Stimulated activated CD8-positive, alpha-beta memory T cell treated with anti-CD3 and anti-CD28 coated beads, Interleukin-7, amount 100 ng/mL, for 48 hours (primary cell): ENCODE measurements at regions not wholly inside any gene's neighbourhood (a gene's known extent, or its start where the extent isn't known, plus 50 kb on each side); places are given as distances from the start of the nearest gene placed in this dataset.

Experiments
- DNase-seq, 2 donors: peaks; one replicate each; pipeline ENCODE4 v3.0.0-alpha.2; 2020; ENCODE audit warnings: low read depth in 1 of 2; ENCODE audit errors: extremely low read depth in 1 of 2

DNA sequence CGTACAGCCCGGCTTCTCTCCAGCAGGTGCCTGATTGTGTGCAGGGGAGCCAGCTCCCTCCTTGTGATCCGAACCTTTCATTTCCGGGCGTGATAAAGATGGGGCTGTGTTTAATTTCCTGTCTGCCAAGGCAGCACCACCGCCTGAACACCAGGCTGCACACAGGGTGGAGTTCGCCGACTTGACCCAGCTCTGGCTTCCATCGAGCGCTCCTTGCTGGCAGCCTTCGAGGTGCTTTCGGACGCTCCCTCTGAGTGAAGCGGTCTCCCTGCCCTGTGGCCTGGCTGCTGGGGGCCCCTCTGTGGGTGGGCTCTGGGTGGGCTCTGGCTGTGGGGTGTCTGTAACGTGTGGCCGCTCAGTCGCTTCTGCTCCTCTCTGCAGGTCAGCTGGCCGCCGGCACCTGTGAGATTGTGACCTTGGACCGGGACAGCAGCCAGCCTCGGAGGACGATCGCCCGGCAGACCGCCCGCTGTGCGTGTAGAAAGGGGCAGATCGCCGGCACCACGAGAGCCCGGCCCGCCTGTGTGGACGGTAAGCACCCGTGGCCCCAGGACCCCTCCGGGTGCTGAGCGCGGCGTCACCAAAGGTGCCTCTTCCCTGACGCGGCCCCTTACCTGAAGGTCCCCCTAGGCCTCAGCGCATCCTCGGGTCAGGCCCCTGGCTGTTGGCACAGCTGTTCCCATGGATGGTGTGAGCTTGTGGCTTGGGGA lies 1181.3 kb downstream of the BRD1 start:
- DNase-seq = no peak

- no peak for DNase-seq
These were observed 1181.9 kb downstream of the BRD1 start for GRCh38 chr22:48645766-48646165.

DNA sequence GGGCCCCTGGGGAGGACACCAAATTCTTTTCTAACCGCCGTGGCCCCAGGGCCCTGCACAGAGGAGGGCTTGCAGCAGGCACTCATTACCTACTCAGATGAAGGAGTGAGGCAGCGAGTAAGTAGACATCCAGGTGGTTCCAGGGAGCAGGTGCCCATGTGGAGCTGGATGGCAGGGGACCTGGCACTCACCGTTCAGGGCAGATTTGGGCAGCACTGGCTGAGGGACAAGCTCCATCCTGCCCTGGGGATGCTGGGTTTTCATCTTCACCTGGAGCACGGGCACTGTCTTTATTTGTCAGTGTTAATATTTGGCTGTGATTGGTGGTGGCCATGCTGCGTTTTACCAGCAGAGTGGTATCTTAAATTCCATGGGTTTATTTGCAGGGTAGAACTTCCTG lies 1182.7 kb downstream of the BRD1 start:
- DNase-seq = no peak

DNA sequence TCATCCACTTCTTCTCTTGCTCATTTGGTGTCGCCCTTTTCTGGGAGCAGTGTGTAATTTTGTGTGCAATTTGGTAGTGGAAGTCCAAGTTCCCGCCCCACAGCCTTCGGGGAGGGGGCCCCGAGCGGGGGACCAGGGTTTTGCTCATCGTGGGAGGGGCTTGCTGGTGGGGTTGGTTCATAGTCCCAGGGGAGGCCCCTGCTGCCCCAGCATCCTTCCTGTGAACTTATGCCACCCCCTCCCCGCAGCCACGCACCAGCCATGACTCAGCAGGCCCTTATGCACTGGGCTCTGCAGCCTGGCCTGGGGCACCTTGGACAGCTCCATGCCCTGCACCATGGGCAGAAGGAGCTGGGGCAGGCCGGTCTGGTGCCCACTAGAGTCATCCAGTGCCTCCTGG lies 1183.6 kb downstream of the BRD1 start:
- peak in 1 of 2 donors; percentile 14 for DNase-seq

DNA sequence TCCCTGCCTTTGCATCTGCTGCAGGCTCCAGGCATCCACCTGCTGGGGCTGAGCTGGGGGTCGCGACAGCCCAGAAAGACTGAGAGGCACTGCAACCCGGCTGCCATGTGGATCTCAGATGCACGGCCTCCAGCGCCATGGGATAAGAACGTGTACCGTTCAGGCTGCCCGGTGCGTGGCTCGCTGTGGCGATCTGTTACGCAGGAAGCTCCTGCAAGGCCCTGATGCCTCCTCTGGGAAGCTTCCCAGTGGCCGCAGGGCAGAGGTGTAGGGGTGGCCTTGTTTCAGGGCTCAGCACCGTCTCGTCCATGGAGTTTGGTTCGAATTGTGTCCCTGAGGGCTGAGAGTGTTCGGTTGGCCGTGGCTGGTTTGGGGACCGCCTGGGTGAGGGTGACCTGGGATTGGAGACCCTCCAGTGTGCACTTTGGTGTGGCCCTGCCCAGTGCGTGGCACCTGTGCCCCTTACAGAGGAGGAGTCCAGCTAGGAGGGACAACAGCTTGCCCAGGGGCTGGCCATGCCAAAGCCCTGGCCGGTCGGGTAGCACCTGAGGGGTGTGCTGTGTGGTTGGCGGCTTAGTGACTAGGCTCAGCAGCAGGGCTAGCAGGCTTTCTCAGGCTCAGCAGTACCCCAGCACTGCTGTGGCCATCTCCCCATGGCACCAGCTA lies 1184.5 kb downstream of the BRD1 start:
- no peak for DNase-seq

- no peak for DNase-seq
These were observed 1185.1 kb downstream of the BRD1 start for GRCh38 chr22:48642550-48642949.

- DNase-seq = no peak
These were observed 1185.7 kb downstream of the BRD1 start for GRCh38 chr22:48641906-48642475.

DNA sequence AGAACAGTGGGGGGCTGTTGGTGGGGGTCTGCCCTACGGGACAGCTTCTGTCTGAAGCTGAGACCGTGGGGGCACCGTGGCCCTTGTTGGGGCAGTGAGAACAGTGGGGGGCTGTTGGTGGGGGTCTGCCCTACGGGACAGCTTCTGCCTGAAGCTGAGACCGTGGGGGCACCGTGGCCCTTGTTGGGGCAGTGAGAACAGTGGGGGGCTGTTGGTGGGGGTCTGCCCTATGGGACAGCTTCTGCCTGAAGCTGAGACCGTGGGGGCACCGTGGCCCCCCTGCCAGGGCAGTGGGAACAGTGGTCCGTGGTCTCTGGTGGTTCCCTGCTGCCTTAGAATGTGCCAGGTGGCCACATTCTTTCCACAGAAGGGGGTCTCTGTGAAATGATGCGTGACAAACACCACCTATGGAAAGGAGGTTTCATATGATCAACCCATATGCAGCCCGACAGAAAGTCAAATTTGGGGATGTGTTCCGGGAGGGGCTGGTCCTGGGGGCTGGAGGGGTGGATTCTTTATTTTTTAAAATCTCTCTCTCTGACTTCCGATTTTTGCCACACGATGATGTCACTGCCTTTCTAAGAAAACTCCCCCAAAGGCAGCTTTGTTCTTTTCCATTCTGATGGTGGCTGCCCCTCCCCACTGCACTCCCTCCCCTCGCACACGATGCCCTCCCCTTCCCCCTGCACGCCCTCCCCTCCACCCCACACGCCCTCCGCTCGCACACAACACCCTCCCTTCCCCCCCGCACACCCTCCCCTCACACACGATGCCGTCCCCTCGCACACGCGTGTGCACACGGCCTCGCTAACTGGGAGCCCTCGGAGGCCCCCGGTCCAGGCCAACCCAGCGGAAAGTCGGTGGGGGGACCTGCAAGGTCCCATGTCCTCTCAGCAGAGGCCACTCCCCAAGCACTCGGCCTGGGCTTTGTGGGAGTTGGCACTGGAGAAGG lies 1186.5 kb downstream of the BRD1 start:
- DNase-seq = no peak

DNA sequence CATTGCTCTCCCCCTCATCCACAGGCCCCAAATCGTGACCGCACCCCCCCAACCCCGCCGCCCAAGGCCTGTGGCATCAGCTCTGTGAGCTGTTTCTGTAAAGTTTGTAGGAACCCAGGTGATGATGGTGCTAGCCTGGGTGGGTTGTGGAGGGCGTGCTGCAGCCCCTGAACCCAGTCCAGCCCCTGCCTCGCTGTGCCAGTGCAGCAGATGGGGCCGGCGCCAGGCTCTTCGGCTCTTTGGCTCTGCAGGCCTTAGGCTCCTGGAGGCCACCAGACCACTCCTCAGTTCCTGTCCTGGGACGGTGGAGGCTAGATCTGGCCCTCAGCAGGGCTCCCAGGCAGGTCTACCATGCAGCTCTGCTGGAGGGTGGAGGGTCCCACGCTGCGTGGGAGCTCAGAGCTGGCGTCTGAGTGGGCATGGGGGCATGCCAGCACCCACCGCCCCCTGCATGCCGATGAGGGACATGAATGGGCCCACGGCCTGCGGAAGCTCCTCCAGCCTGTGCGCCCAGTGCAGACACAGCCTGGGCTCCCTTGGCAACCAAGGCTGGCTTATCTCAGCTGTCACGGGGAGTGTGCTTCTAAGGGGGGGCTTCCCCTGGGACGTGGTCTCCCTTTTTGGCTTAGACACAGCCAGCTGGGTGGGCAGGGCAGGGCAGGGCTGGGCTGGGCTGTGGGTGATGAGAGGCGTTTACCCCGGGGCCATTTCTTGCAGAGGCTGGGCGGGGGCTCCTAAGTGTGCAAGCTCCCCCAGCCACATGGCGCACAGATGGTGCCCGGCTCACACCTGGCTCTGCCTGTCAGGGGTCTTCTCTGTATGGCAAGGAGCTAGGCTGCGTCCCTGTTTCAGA lies 1187.6 kb downstream of the BRD1 start:
- DNase-seq = no peak

DNA sequence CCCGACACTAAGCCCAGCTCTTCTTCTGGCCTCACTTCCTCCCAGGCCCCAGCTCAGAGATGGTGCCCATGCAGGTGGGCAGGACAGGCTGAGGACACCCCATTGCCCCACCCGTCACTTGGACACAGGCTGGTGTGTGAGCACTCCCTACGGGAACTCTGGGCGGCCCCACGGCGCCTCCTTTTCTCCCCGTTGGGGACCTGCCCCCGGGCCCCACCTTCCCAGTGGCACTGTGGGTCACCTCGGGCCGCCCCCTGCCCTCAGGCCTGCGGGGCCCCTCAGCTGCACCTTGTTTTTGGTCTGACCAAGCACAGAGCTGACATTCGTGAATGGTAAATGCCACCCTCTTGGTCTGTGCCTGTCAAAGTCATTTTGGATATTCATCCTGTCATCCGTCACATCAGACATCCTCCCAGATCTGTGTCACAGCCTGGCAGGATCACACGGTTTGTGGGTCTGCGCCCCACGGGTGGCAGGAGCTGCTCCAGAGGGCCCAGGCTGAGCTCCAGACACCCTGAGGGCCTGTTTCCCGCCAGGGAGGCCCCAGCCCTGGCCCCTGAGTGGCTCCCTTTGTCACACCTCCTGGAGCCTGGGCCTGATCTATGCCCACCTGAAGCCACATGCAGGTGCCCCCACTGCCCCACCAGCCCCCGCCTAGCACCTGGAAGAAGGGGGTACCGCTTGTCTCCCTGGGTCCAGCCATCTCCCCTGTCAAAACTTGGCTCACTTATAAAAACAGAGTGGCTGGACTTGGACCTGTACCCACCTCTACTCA lies 1188.5 kb downstream of the BRD1 start:
- no peak for DNase-seq

GRCh38 chr22:48637231-48637630 lies 1190.4 kb downstream of the BRD1 start:
- no peak for DNase-seq

GRCh38 chr22:48636746-48637145 lies 1190.9 kb downstream of the BRD1 start:
- DNase-seq = no peak

GRCh38 chr22:48635816-48636215 lies 1191.9 kb downstream of the BRD1 start:
- no peak for DNase-seq

DNA sequence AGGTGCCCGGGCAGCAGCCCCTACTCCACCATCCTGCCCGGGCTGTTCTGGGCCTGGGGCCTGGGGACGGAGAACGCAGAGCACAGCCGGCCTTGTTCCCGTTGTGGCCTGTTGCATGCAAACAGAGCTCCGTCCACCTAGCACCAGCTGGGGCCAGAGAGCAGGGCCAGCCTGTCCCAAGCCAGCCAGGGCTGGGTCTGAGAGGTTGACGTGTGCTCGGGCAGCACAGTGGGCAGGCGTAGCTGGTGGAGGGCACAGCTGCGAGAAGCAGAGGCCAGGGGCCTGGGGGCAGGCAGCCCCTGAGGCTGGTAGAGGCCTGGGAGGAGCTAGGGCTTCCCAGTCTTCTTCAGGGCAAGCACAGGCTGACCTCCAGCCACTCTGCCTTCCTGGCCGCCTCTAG lies 1192.6 kb downstream of the BRD1 start:
- no peak for DNase-seq

DNA sequence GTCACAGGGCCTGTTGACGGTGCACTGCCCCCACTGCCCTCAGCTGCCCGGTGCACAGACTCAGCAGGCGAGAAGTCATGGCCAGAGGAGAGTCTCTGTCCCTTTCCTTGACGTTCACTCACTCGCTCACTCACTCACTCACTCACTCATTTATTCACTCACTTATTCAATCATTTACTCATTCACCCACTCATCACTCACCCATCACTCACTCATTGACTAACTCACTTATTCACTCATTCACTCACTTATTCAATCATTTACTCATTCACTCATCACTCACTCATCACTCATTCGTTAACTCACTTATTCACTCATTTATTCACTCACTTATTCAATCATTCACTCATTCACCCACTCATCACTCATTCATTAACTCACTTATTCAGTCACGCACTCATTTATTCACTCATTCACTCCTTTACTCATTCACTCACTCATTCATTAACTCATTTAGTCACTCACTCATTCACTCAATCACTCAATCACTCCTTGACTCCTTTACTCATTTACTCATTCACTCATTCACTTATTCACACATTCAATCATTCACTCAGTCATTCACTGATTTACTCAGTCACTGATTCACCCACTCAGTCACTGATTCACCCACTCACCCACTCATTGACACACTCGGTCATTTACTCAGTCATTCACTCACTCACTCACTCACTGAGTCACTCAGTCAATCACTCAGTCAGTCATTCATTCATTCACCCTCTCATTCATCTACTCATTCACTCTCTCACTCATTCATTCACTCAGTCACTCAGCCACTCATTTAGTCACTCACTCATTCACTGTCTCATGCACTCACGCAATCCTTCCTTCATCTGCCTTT lies 1193.5 kb downstream of the BRD1 start:
- DNase-seq = no peak

DNA sequence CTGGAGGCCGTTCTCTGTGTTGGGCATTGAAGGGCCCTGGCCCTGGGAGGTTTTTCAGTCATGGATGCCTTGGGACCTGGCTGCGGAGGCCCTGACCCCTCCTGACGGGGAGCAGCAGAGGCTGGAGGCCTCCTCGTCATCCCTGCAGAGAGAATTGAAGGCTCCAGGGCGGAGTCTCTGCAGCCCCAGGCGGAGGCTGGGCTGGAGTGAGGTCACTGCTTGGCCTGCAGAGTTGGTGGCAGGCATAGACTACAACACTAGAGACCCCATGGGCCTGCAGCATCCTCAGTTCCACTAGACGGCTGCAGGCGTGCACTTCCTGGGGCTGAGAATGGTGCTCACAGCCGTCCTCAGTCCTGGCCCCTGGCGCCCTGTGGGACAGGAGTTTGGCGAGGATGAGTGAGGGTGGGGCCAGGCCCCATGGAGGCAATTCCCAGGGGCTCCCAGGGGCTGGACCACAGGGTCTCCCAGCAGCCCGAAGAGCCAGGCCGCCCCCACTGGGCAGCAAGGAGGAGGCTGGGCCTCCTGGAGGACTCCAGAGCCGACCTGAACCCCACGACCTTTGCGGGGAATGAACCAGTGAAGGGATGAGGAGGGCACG lies 1194.9 kb downstream of the BRD1 start:
- no peak for DNase-seq

- no peak for DNase-seq
These were observed 1196.3 kb downstream of the BRD1 start for GRCh38 chr22:48631288-48631863.

- DNase-seq = no peak
These were observed 1196.8 kb downstream of the BRD1 start for GRCh38 chr22:48630848-48631247.
